H9 (cell line): ENCODE measurements at regions not wholly inside any gene's neighbourhood (a gene's known extent, or its start where the extent isn't known, plus 50 kb on each side); places are given as distances from the start of the nearest gene placed in this dataset.

Experiments
- DNase-seq: peaks from one replicate; pipeline ENCODE4 v3.0.0-alpha.2; 2017
- H2AFZ ChIP-seq: one replicate; pipeline ENCODE4 v1.6.1; 2013; ENCODE audit warnings: mild to moderate bottlenecking, low read length, control low read depth, moderate library complexity
- H2AK5ac ChIP-seq: 2 replicates; pipeline ENCODE4 v1.6.1; 2013; ENCODE audit warnings: low read length, control low read depth, mixed read lengths; ENCODE audit not compliant: insufficient read length
- H2BK120ac ChIP-seq: one replicate; pipeline ENCODE4 v1.6.1; 2013; ENCODE audit warnings: low read depth, mild to moderate bottlenecking, low read length, control low read depth, inconsistent platforms; ENCODE audit not compliant: poor library complexity, severe bottlenecking
- H2BK12ac ChIP-seq: 2 replicates; pipeline ENCODE4 v1.6.1; 2013; ENCODE audit warnings: low read length, control low read depth, mixed read lengths, low read depth; ENCODE audit not compliant: insufficient read length
- H2BK15ac ChIP-seq: 2 replicates; pipeline ENCODE4 v1.6.1; 2013; ENCODE audit warnings: low read depth, low read length, control low read depth
- H2BK20ac ChIP-seq: one replicate; pipeline ENCODE4 v1.6.1; 2013; ENCODE audit warnings: low read depth, mild to moderate bottlenecking, low read length, control low read depth, inconsistent platforms; ENCODE audit not compliant: poor library complexity, severe bottlenecking
- H2BK5ac ChIP-seq: 2 replicates; pipeline ENCODE4 v1.6.1; 2013; ENCODE audit warnings: low read length, control low read depth, mixed read lengths; ENCODE audit not compliant: insufficient read length
- H3K14ac ChIP-seq: 2 replicates; pipeline ENCODE4 v1.6.1; 2013; ENCODE audit warnings: low read length, control low read depth; ENCODE audit not compliant: insufficient read depth
- H3K18ac ChIP-seq: 2 replicates; pipeline ENCODE4 v1.6.1; 2013; ENCODE audit warnings: low read depth, mild to moderate bottlenecking, mixed read lengths, low read length, control low read depth; ENCODE audit not compliant: insufficient read length
- H3K23ac ChIP-seq: 2 replicates; pipeline ENCODE4 v1.6.1; 2013; ENCODE audit warnings: low read length, control low read depth, mixed read lengths, low read depth; ENCODE audit not compliant: insufficient read length
- H3K23me2 ChIP-seq: 2 replicates; pipeline ENCODE4 v1.6.1; 2013; ENCODE audit warnings: low read depth, mild to moderate bottlenecking, mixed read lengths, low read length, control low read depth; ENCODE audit not compliant: insufficient read length, poor library complexity, severe bottlenecking
- H3K27ac ChIP-seq: 2 replicates; pipeline ENCODE4 v1.5.1; 2013; ENCODE audit warnings: low read length, control low read depth, mixed read lengths, low read depth; ENCODE audit not compliant: insufficient read length
- H3K27me3 ChIP-seq: 2 replicates; pipeline ENCODE4 v1.6.1; 2013; ENCODE audit warnings: low read length, control low read depth, inconsistent platforms; ENCODE audit not compliant: insufficient read depth
- H3K4ac ChIP-seq: 2 replicates; pipeline ENCODE4 v1.6.1; 2013; ENCODE audit warnings: low read depth, mild to moderate bottlenecking, control low read depth, inconsistent platforms, low read length, moderate library complexity
- H3K4me1 ChIP-seq: 2 replicates; pipeline ENCODE4 v1.6.1; 2013; ENCODE audit warnings: low read length, control low read depth, inconsistent platforms; ENCODE audit not compliant: insufficient read depth
- H3K4me2 ChIP-seq: 2 replicates; pipeline ENCODE4 v1.6.1; 2013; ENCODE audit warnings: low read length, control low read depth, mixed read lengths; ENCODE audit not compliant: insufficient read length, insufficient read depth
- H3K56ac ChIP-seq: 2 replicates; pipeline ENCODE4 v1.6.1; 2013; ENCODE audit warnings: low read depth, mild to moderate bottlenecking, mixed read lengths, low read length, control low read depth; ENCODE audit not compliant: insufficient read length
- H3K79me1 ChIP-seq: 2 replicates; pipeline ENCODE4 v1.6.1; 2013; ENCODE audit warnings: low read depth, mild to moderate bottlenecking, moderate library complexity, low read length, control low read depth, inconsistent platforms; ENCODE audit not compliant: insufficient read depth, poor library complexity, severe bottlenecking
- H3K79me2 ChIP-seq: 2 replicates; pipeline ENCODE4 v1.6.1; 2013; ENCODE audit warnings: low read length, control low read depth, inconsistent platforms; ENCODE audit not compliant: insufficient read depth
- H3K9ac ChIP-seq: 2 replicates; pipeline ENCODE4 v1.6.1; 2013; ENCODE audit warnings: low read length, control low read depth, mixed read lengths; ENCODE audit not compliant: insufficient read length; ENCODE audit errors: extremely low read depth
- H3K9me3 ChIP-seq: one replicate; pipeline ENCODE4 v1.6.1; 2013; ENCODE audit warnings: low read depth, low read length, inconsistent platforms; ENCODE audit not compliant: control insufficient read depth
- H3T11ph ChIP-seq: one replicate; pipeline ENCODE4 v1.6.1; 2013; ENCODE audit warnings: mild to moderate bottlenecking, low read length, control low read depth, inconsistent platforms
- H4K20me1 ChIP-seq: one replicate; pipeline ENCODE4 v1.6.1; 2013; ENCODE audit not compliant: control insufficient read depth, insufficient read length, insufficient read depth
- H4K5ac ChIP-seq: 2 replicates; pipeline ENCODE4 v1.6.1; 2013; ENCODE audit warnings: low read depth, mild to moderate bottlenecking, mixed read lengths, low read length, control low read depth; ENCODE audit not compliant: insufficient read length
- H4K8ac ChIP-seq: replicated peaks from 2 replicates; pipeline ENCODE4 v1.6.1; 2013; ENCODE audit warnings: low read length, control low read depth, mixed read lengths, low read depth; ENCODE audit not compliant: insufficient read length
- H4K91ac ChIP-seq: 2 replicates; pipeline ENCODE4 v1.6.1; 2013; ENCODE audit warnings: low read depth, mild to moderate bottlenecking, moderate library complexity, mixed read lengths, low read length, control low read depth; ENCODE audit not compliant: insufficient read length
- H3K27ac Mint-ChIP-seq, 3 experiments: 2 replicates in 2 of 3; 3 replicates in 1 of 3; pipeline ENCODE4 v1.8.0; 2020 to 2021; ENCODE audit warnings: mixed read lengths in 3 of 3, mild to moderate bottlenecking in 1 of 3, moderate library complexity in 1 of 3
- H3K27me3 Mint-ChIP-seq: 2 replicates; pipeline ENCODE4 v1.8.0; 2021; ENCODE audit warnings: low read depth, mild to moderate bottlenecking, moderate library complexity, mixed read lengths
- H3K36me3 Mint-ChIP-seq, 3 experiments: 2 replicates in 2 of 3; 3 replicates in 1 of 3; pipeline ENCODE4 v1.8.0; 2020 to 2021; ENCODE audit warnings: low read depth in 3 of 3, mixed read lengths in 3 of 3; ENCODE audit not compliant: insufficient read depth in 1 of 3
- H3K4me1 Mint-ChIP-seq, 2 experiments: 2 replicates each; pipeline ENCODE4 v1.8.0; 2020; ENCODE audit warnings: mixed read lengths in 2 of 2
- H3K4me3 Mint-ChIP-seq, 2 experiments: 2 replicates in 1 of 2; 3 replicates in 1 of 2; pipeline ENCODE4 v1.8.0; 2020 to 2021; ENCODE audit warnings: mild to moderate bottlenecking in 2 of 2, mixed read lengths in 2 of 2, moderate library complexity in 1 of 2
- H3K9me3 Mint-ChIP-seq, 2 experiments: 2 replicates in 1 of 2; 3 replicates in 1 of 2; pipeline ENCODE4 v1.8.0; 2020; ENCODE audit warnings: mild to moderate bottlenecking in 2 of 2, mixed read lengths in 2 of 2, moderate library complexity in 1 of 2
- WGBS: extraction: QIAGEN DNeasy Blood & Tissue Kit; methylation state at CpG from one replicate; pipeline ENCODE4 v1.1.7; 2013; ENCODE audit warnings: missing lambda C conversion rate, low lambda C conversion rate, mixed read lengths; ENCODE audit not compliant: insufficient read length; ENCODE audit errors: extremely low coverage; 5-methylcytosine and 5-hydroxymethylcytosine counted together
- TF ChIP-seq, protein P1 (sequence below): fragments of 200-600 bp; sonication (generic); conservative IDR thresholded peaks from 3 replicates; pipeline ENCODE4 v1.8.0; 2021; ENCODE audit warnings: antibody characterized with exemption, mild to moderate bottlenecking

DNA sequence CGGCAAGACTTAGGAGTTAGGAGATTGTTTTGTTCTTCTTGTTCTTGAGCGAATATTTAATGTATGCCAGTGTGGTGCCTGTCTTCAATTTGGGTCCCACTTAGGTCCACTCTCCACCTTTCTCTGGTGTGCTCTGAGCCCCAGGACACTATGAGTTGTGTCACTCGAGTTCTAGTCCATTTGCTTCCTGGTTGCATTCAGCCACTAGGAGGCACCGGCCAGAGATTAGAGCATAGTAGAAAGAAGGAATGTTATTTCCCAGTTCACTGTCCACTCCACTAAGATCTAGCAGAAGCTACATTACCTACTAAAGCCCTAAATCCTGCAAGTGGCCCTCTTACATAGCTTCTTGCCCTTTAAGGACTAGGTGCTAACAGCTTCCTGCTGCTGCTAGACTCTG, 326.9 kb downstream of the NAF1 start:
- no peaks in the 10 kb centered on the region for H3K27me3 ChIP-seq
- H2BK20ac ChIP-seq, result no peak overlapping the region
- Mint-ChIP-seq H3K36me3 (peaks cover 0 to 7% (median 0%) of the 10 kb centered on the region in 3 experiments; a peak in 1 of 7 replicates), H3K27me3 (no peaks in the 10 kb centered on the region), H3K4me3 (no peak overlapping the region), H3K27ac (no peak overlapping the region), H3K9me3 (peaks cover 0 to 4% of the 10 kb centered on the region in 2 experiments; a peak in 3 of 5 replicates), H3K4me1 (no peaks in the 10 kb centered on the region)
- H3K23me2 ChIP-seq, result no peaks in the 10 kb centered on the region
- H3K18ac ChIP-seq, result no peak overlapping the region
- no peak overlapping the region for H3T11ph ChIP-seq
- no peaks in the 10 kb centered on the region for H3K9me3 ChIP-seq
- H3K9ac ChIP-seq, result no peak overlapping the region
- no peak overlapping the region for H4K5ac ChIP-seq
- no peak overlapping the region for H4K8ac ChIP-seq
- H3K79me2 ChIP-seq, result no peaks in the 10 kb centered on the region
- H3K14ac ChIP-seq, result no peak overlapping the region
- no peaks in the 10 kb centered on the region for H4K20me1 ChIP-seq
- H2BK15ac ChIP-seq, result no peak overlapping the region
- TF ChIP-seq, protein P1, sequence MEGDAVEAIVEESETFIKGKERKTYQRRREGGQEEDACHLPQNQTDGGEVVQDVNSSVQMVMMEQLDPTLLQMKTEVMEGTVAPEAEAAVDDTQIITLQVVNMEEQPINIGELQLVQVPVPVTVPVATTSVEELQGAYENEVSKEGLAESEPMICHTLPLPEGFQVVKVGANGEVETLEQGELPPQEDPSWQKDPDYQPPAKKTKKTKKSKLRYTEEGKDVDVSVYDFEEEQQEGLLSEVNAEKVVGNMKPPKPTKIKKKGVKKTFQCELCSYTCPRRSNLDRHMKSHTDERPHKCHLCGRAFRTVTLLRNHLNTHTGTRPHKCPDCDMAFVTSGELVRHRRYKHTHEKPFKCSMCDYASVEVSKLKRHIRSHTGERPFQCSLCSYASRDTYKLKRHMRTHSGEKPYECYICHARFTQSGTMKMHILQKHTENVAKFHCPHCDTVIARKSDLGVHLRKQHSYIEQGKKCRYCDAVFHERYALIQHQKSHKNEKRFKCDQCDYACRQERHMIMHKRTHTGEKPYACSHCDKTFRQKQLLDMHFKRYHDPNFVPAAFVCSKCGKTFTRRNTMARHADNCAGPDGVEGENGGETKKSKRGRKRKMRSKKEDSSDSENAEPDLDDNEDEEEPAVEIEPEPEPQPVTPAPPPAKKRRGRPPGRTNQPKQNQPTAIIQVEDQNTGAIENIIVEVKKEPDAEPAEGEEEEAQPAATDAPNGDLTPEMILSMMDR, result peak; percentile 65
- no peak overlapping the region for H3K23ac ChIP-seq
- H2BK120ac ChIP-seq, result no peak overlapping the region
- H2BK5ac ChIP-seq, result no peak overlapping the region
- H3K56ac ChIP-seq, result no peak overlapping the region
- no peak overlapping the region for H3K27ac ChIP-seq
- no CpG with 5 or more reads among the region's 4 CpGs for WGBS
- no peaks in the 10 kb centered on the region for H3K79me1 ChIP-seq
- peak; percentile 48 for DNase-seq
- no peak overlapping the region for H3K4ac ChIP-seq
- no peak overlapping the region for H2BK12ac ChIP-seq
- H3K4me2 ChIP-seq, result no peak overlapping the region
- no peaks in the 10 kb centered on the region for H3K4me1 ChIP-seq
- H4K91ac ChIP-seq, result no peak overlapping the region
- no peak overlapping the region for H2AK5ac ChIP-seq
- no peak overlapping the region for H2AFZ ChIP-seq
